Cardiac muscle cell (in vitro differentiated cells and primary cell): ENCODE measurements at regions not wholly inside any gene's neighbourhood (a gene's known extent, or its start where the extent isn't known, plus 50 kb on each side); places are given as distances from the start of the nearest gene placed in this dataset.

Experiments used
- DNase-seq, 2 donors: peaks; one replicate each; pipeline versions ENCODE4 v3.0.0 to v3.0.0-alpha.2; 2010 to 2017; ENCODE audit warnings: low read depth in 1 of 2, low spot score in 1 of 2
- H3K27ac ChIP-seq: fragments of 200-600 bp; sonication (generic); 2 replicates; pipeline ENCODE4 v1.5.1; 2016
- H3K27me3 ChIP-seq: fragments of 200-600 bp; sonication (generic); 2 replicates; pipeline ENCODE4 v1.6.0; 2016; ENCODE audit warnings: control low read depth
- H3K36me3 ChIP-seq: fragments of 200-600 bp; sonication (generic); 2 replicates; pipeline ENCODE4 v1.5.1; 2016; ENCODE audit warnings: control low read depth
- H3K4me1 ChIP-seq: fragments of 200-600 bp; sonication (generic); 2 replicates; pipeline ENCODE4 v1.8.1; 2017; ENCODE audit warnings: low read depth, mild to moderate bottlenecking, mixed run types
- H3K4me3 ChIP-seq: fragments of 200-600 bp; sonication (generic); 2 replicates; pipeline ENCODE4 v1.5.1; 2016; ENCODE audit warnings: mild to moderate bottlenecking
- H3K9me3 ChIP-seq: fragments of 200-600 bp; sonication (generic); 2 replicates; pipeline ENCODE4 v1.5.1; 2017; ENCODE audit warnings: low read depth, mild to moderate bottlenecking, control low read depth
- TF ChIP-seq, protein P1 (sequence below): IDR thresholded peaks from 2 replicates; pipeline ENCODE4 v1.5.1; 2012; ENCODE audit warnings: low read depth, mild to moderate bottlenecking, low read length

DNA sequence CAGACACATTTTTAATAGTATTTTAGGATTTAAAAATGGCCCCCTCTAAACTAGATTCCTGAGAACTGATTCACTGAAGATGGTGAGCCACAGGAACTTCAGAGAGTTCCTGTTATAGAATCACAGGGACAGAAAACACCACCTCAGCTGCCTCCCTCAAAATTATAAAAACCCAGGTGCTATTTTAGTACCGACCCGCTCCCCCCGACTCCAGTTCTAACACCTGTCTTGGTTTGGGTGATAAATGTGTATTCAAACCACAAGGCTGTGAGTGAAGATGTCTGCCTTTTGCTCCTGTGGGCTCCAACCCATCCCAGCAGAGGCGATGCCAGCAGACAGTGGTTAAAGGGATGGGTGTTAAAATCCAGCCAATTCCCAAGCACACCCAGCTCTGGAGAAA lies 127.4 kb upstream of the LY86 start:
- TF ChIP-seq, protein P1, sequence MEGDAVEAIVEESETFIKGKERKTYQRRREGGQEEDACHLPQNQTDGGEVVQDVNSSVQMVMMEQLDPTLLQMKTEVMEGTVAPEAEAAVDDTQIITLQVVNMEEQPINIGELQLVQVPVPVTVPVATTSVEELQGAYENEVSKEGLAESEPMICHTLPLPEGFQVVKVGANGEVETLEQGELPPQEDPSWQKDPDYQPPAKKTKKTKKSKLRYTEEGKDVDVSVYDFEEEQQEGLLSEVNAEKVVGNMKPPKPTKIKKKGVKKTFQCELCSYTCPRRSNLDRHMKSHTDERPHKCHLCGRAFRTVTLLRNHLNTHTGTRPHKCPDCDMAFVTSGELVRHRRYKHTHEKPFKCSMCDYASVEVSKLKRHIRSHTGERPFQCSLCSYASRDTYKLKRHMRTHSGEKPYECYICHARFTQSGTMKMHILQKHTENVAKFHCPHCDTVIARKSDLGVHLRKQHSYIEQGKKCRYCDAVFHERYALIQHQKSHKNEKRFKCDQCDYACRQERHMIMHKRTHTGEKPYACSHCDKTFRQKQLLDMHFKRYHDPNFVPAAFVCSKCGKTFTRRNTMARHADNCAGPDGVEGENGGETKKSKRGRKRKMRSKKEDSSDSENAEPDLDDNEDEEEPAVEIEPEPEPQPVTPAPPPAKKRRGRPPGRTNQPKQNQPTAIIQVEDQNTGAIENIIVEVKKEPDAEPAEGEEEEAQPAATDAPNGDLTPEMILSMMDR: no peak
- H3K27ac ChIP-seq: no peak overlapping the region
- H3K4me3 ChIP-seq: no peak overlapping the region
- no peaks in the 10 kb centered on the region for H3K27me3 ChIP-seq
- no peaks in the 10 kb centered on the region for H3K4me1 ChIP-seq
- no peaks in the 10 kb centered on the region for H3K36me3 ChIP-seq
- no peak for DNase-seq
- H3K9me3 ChIP-seq: no peaks in the 10 kb centered on the region

DNA sequence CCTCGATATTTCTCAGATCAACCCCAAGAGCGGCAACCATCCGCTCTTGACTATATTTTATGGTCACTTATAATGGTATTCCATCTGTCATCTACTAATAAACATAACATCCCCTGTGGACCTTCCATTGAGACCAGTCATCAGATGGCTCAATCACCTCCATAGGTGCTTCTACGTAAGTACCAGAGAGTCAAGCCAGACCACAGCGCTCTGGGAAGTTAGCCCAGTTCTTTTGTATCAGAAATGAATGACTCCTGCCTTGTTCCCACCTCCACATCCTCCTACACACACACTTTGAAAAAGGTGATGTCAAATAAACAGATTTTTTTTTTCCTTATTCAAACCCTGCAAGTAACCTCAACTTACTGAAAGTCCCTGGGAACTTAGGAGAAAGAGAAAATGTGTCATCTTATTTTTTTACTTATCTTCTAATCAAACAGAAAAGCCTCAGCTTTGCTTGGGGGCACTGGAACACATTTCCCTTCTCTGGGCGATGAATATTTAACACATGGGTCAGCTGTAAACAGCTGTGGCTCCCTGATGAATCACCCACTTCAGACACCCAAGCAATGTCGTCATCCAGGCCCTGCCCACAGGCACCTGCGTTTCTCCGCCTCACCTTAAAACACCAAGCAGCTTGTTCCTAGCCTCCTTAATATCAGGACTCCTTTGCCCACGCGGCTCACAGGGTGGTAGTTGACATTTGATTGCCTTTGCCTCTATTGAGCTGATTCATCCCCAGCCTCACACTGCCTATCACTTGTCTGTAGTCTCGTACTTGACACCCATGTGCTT lies 121.4 kb upstream of the LY86 start:
- no peak overlapping the region for H3K4me3 ChIP-seq
- H3K36me3 ChIP-seq: no peaks in the 10 kb centered on the region
- no peaks in the 10 kb centered on the region for H3K27me3 ChIP-seq
- TF ChIP-seq, protein P1: no peak
- H3K4me1 ChIP-seq: no peaks in the 10 kb centered on the region
- DNase-seq: no peak
- H3K9me3 ChIP-seq: no peaks in the 10 kb centered on the region
- H3K27ac ChIP-seq: no peak overlapping the region

DNA sequence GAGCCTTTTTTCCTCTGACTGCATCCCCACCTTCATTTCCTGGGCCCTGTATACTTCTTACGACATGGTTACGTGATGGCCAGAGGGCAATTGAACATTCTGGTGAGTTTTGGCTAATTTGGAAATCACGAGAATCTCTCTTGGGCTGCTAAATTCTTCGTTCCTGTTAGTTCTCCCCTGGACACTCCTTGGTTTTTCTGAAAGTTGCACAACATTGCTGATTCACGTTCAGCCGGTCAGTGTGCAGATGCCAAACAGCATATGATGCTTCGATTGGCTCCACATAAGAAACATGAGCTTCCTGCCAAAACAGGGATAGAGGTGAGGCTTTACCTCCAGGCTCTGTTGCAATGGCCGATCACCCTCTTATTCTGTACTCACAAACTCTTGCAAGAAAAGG lies 119.4 kb upstream of the LY86 start:
- no peaks in the 10 kb centered on the region for H3K27me3 ChIP-seq
- DNase-seq: no peak
- no peaks in the 10 kb centered on the region for H3K9me3 ChIP-seq
- H3K4me1 ChIP-seq: no peaks in the 10 kb centered on the region
- TF ChIP-seq, protein P1: no peak
- H3K4me3 ChIP-seq: no peak overlapping the region
- H3K27ac ChIP-seq: no peak overlapping the region
- no peaks in the 10 kb centered on the region for H3K36me3 ChIP-seq

DNA sequence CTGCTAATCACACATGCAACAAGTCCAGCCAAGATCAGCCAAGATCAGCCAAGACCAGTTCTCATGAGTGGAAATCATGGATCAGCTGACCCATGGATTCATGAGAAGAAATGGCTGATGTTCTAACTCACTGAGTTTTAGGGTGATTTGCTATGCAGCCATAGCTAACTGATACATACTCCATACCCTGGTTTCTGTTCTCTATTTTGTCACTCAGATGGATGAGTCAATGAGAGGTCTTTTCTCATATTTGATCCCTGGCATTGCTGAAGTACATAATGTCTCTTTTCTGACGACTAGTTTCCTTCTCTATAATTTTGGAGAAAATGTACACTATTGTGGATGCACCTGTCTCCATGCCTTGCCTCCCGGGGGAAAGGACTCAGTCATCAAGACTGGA lies 118.4 kb upstream of the LY86 start:
- no peak overlapping the region for H3K27ac ChIP-seq
- no peak overlapping the region for H3K4me3 ChIP-seq
- no peaks in the 10 kb centered on the region for H3K36me3 ChIP-seq
- TF ChIP-seq, protein P1: no peak
- H3K4me1 ChIP-seq: no peaks in the 10 kb centered on the region
- DNase-seq: no peak
- no peaks in the 10 kb centered on the region for H3K9me3 ChIP-seq
- H3K27me3 ChIP-seq: no peaks in the 10 kb centered on the region

DNA sequence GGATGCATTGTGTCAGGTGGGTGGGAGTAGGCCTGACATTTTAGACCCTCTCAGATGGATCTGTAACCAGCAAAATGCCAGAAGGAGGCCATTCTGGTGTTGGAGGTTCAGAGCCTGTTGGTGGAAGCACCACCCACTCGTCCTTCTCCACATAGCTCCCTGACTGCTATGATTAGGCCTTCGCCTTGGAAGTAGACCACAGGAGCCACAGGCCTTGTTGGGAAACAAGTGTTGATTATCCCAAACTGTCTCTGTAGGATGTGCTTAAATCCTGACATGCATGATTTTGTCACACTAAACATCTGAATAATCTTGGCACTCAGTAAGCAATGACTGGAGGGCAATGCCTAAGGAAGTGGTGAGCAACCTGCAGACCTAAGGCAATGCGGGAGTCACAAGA lies 117.2 kb upstream of the LY86 start:
- Histone ChIP-seq H3K4me1 (no peaks in the 10 kb centered on the region), H3K4me3 (no peak overlapping the region), H3K36me3 (no peaks in the 10 kb centered on the region), H3K27me3 (no peaks in the 10 kb centered on the region), H3K9me3 (no peaks in the 10 kb centered on the region), H3K27ac (no peak overlapping the region)
- TF ChIP-seq, protein P1: no peak
- DNase-seq: no peak
